GM12878 (cell line): ENCODE measurements at regions not wholly inside any gene's neighbourhood (a gene's known extent, or its start where the extent isn't known, plus 50 kb on each side); places are given as distances from the start of the nearest gene placed in this dataset.

ENCODE experiments used
- EZH2 ChIP-seq: IDR thresholded peaks from 2 replicates; pipeline ENCODE4 v1.6.1; 2012; ENCODE audit warnings: low read depth, mild to moderate bottlenecking, control low read depth, inconsistent platforms, low read length, borderline replicate concordance; ENCODE audit not compliant: control insufficient read depth
- POLR2A ChIP-seq: IDR thresholded peaks from 2 replicates; pipeline ENCODE4 v1.6.1; 2011; ENCODE audit warnings: low read depth, mild to moderate bottlenecking, low read length
- POLR2AphosphoS5 ChIP-seq: IDR thresholded peaks from 2 replicates; pipeline ENCODE4 v1.6.1; 2011; ENCODE audit warnings: mild to moderate bottlenecking, low read length, inconsistent platforms
- TAF1 ChIP-seq: IDR thresholded peaks from 2 replicates; pipeline ENCODE4 v1.6.1; 2011; ENCODE audit warnings: mild to moderate bottlenecking, low read depth, low read length, borderline replicate concordance
- ZNF24 ChIP-seq: fragments of 450-650 bp; IDR thresholded peaks from 2 replicates; pipeline ENCODE4 v1.6.1; 2017; ENCODE audit warnings: antibody characterized with exemption, mild to moderate bottlenecking
- ZNF274 ChIP-seq: IDR thresholded peaks from one replicate; pipeline ENCODE4 v1.8.0; 2011; ENCODE audit not compliant: insufficient read length, insufficient read depth
- TF ChIP-seq, protein P1 (sequence below): fragments of 450-650 bp; IDR thresholded peaks from 2 replicates; pipeline ENCODE4 v1.6.1; 2018; ENCODE audit warnings: mild to moderate bottlenecking, low read depth, moderate library complexity; ENCODE audit not compliant: partially characterized antibody
- TF ChIP-seq, protein P2 (sequence below): IDR thresholded peaks from 2 replicates; pipeline ENCODE4 v1.6.1; 2011; ENCODE audit warnings: low read depth, mild to moderate bottlenecking, low read length, moderate library complexity, borderline replicate concordance; ENCODE audit errors: extremely low read depth

DNA sequence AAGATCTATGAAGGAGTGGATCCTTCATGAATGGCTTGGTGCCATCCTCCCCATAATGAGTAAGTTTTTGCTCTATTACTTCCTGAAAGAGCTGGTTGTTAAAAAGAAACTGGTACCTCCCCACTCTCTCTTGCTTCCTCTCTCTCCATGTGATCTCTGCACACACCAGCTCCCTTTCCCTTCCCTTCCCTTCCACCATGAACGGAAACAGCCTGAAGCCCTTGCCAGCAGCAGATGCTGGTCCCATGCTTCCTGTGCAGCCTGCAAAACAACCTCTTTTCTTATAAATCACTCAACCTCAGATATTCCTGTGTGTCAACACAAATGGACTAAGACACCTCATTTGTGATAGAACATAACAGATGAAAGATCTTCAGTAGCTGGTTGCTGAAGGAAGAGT, 303.5 kb upstream of the ACVR2A start:
- no peak for TF ChIP-seq EZH2
- TF ChIP-seq POLR2AphosphoS5 = no peak
- no peak for TF ChIP-seq POLR2A
- TF ChIP-seq TAF1 = no peak
- no peak for TF ChIP-seq ZNF274
- TF ChIP-seq, protein P1, sequence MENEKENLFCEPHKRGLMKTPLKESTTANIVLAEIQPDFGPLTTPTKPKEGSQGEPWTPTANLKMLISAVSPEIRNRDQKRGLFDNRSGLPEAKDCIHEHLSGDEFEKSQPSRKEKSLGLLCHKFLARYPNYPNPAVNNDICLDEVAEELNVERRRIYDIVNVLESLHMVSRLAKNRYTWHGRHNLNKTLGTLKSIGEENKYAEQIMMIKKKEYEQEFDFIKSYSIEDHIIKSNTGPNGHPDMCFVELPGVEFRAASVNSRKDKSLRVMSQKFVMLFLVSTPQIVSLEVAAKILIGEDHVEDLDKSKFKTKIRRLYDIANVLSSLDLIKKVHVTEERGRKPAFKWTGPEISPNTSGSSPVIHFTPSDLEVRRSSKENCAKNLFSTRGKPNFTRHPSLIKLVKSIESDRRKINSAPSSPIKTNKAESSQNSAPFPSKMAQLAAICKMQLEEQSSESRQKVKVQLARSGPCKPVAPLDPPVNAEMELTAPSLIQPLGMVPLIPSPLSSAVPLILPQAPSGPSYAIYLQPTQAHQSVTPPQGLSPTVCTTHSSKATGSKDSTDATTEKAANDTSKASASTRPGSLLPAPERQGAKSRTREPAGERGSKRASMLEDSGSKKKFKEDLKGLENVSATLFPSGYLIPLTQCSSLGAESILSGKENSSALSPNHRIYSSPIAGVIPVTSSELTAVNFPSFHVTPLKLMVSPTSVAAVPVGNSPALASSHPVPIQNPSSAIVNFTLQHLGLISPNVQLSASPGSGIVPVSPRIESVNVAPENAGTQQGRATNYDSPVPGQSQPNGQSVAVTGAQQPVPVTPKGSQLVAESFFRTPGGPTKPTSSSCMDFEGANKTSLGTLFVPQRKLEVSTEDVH = no peak
- TF ChIP-seq, protein P2, sequence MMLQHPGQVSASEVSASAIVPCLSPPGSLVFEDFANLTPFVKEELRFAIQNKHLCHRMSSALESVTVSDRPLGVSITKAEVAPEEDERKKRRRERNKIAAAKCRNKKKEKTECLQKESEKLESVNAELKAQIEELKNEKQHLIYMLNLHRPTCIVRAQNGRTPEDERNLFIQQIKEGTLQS = no peak
- no peak for TF ChIP-seq ZNF24
